ENCODE measurements at regions not wholly inside any gene's neighbourhood (a gene's known extent, or its start where the extent isn't known, plus 50 kb on each side); places are given as distances from the start of the nearest gene placed in this dataset.

DNA sequence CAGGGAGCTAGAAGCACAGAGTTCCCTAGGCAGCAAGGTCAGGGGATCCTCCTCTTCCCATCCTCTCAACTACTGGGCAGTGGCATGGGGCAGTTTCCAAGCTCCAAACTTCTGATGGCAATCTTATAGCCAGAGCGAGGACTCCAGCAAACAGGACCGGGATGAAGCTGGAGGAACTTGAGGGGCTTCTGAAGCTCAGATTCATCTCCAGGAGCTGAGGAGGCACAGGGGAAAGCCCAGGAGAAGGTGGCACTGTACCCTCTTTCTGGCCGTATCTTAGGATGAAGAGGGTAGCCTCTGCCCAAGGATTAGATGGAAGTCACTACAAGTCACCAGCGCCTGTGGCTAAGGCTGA, 50.0 kb upstream of the RPL38 start:
- H3K4me3 ChIP-seq (ENCODE audit: low read depth, low read length), result no peak overlapping the region
- DNase-seq (ENCODE audit: low read depth), result no peak
- TF ChIP-seq, protein P1, sequence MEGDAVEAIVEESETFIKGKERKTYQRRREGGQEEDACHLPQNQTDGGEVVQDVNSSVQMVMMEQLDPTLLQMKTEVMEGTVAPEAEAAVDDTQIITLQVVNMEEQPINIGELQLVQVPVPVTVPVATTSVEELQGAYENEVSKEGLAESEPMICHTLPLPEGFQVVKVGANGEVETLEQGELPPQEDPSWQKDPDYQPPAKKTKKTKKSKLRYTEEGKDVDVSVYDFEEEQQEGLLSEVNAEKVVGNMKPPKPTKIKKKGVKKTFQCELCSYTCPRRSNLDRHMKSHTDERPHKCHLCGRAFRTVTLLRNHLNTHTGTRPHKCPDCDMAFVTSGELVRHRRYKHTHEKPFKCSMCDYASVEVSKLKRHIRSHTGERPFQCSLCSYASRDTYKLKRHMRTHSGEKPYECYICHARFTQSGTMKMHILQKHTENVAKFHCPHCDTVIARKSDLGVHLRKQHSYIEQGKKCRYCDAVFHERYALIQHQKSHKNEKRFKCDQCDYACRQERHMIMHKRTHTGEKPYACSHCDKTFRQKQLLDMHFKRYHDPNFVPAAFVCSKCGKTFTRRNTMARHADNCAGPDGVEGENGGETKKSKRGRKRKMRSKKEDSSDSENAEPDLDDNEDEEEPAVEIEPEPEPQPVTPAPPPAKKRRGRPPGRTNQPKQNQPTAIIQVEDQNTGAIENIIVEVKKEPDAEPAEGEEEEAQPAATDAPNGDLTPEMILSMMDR (conservative IDR thresholded peaks at IDR 0.05; ENCODE audit: low read depth, low read length), result no peak
